ENCODE measurements at regions not wholly inside any gene's neighbourhood (a gene's known extent, or its start where the extent isn't known, plus 50 kb on each side); places are given as distances from the start of the nearest gene placed in this dataset.
A peak's percentile ranks its signal among the peaks of the same experiment; 100 is the strongest.
"Not testable (repeated sequence)": the region's sequence is repeated elsewhere in the genome, so short reads cannot be mapped to it uniquely, and the experiment has no call there.

GRCh38 chr14:52202151-52202550 lies 65.3 kb upstream of the PTGDR start:
- no peak for DNase-seq

- no peak for DNase-seq
Observed at GRCh38 chr14:52190337-52190931, 77.1 kb upstream of the PTGDR start.

DNA sequence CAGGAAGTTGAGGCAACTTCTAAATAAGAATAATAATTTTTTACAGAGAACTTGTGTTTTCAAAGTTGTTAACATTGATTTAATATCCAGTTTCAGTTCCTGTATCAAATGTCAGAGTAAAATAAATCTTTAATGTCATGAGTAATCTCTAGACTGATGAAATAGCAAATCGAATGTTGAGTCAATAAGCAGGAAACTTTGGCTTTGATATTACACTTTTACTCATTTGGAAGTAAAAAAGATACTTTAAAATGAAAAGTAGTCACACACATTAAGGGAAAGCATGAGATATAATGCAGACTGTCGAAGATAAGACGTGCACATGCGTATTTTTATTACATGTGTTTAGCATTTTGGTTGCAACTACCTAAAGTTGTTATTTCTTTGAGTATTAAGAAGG lies 78.2 kb upstream of the PTGDR start:
- no peak for DNase-seq

DNA sequence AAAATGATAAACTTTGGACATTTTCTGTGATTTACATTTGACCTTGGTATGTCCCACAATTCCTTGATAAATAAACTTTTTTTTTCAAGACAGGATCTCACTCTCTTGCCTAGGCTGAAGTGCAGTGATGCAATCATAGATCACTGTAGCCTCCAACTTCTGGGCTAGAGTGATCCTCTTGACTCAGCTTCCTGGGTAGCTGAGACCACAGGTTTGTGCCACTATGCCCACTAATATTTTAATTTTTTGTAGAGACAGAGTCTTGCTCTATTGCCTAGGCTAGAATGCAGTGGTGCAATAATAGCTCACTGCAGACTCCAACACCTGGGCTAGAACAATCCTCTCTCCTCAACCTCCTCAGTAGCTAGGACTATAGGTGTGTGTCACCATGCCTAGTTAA lies 79.1 kb upstream of the PTGDR start:
- no peak for DNase-seq

DNA sequence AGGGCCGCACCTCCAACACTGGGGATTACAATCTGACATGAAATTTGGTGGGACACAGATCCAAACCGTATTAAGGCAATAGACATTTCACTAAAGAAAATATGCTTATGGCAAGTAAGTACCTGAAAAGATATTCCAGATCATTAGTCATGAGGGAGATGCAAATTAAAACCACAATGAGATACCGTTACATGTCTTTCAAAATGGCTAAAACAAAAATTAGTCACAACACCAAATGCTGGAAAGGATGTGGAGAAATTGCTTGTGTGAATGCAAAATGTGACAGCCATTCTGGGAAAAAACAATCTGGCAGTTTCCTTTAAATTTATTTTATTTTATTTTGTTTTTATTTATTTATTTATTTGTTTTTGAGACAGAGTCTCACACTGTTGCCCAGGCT lies 82.3 kb upstream of the PTGDR start:
- no peak for DNase-seq

DNA sequence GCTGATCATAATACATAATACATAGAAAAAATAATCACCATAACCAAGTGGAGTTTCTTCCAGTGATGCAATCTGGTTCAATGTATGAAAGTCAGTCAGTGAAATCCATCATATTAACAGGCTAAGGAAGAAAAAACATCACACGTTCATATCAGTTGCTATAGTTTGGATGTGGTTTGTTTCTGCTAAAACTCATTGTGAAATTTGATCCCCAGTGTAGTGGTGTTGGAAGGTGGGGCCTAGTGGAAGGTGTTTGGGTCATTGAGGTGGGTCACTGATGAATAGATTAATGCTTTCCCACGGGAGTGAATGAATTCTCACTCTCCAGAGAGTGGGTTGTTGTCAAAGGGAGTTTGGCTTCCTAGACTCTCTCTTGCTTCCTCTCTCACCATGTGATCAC lies 84.6 kb upstream of the PTGDR start:
- DNase-seq = no peak

- DNase-seq = no peak
Observed at GRCh38 chr14:52179141-52179790, 88.2 kb upstream of the PTGDR start.

- DNase-seq = no peak
Observed at GRCh38 chr14:52175982-52176502, 91.5 kb upstream of the PTGDR start.

- DNase-seq = not testable (repeated sequence)
Observed at GRCh38 chr14:52171932-52172331, 95.6 kb upstream of the PTGDR start.

DNA sequence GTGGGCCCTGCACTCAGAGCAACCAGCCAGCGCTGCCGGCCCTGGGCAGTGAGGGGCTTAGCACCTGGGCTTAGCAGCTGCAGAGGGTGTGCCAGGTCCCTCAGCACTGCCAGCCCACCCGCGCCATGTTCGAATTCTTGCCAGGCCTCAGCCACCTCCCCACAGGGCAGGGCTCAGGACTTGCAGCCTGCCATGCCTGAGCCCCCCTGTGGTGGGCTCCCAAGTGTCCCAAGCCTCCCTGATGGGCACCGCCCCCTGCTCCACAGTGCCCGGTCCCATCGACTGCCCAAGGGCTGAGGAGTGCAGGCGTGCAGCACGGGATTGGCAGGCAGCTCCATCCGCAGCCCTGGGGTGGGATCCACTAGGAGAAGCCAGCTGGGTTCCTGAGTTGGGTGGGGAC lies 98.0 kb upstream of the NID2 start:
- no peak for DNase-seq

GRCh38 chr14:52155651-52156213 lies 86.9 kb upstream of the NID2 start:
- no peak for DNase-seq

DNA sequence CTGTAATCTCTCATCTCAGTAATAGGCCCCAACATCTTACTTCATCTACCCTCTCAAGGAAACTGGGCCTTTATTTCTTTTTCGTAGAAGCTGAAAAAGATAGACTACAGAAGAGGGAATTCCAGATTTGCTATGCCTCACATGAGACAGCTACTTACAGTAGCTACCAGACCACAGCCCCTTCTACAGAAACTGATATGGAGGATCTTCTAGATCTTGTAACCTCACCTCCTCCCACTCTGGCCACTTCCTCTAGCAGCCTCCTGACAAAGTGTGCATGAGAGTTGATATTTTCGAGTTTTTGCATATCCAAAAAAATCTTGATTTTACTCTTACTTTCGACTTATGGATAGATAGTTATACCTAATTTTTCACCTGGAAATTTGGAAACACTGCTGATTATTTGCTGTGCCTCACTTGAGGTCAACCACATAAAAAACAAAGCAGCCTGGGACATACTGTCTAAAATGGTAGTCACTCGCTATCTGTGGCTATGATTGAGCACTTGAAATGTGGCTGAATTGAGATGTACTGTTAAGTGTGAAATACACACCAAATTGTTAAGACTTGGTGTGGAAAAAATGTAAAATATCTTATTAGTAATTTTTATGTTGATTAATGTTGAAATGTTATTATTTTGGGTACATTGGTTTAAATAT lies 86.3 kb upstream of the NID2 start:
- DNase-seq = no peak

DNA sequence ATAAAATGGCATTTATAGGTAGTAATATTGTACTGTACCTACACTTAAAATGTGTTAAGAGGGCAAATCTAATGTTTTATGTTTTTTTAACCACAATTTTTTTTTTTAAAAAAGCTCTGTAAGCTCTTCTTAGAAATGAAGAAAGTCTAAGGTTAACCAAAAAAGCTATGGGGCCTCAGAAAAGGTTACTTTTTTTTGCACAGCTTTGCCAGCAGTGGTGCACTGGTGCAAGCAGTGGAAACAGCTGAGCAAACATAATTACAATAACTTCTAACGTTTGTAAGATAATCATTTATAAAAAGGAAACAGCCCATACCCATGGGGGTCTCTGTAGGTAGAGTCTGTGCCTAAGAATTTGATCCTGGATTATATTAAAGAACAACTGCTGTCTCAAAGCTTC lies 85.1 kb upstream of the NID2 start:
- DNase-seq = no peak

DNA sequence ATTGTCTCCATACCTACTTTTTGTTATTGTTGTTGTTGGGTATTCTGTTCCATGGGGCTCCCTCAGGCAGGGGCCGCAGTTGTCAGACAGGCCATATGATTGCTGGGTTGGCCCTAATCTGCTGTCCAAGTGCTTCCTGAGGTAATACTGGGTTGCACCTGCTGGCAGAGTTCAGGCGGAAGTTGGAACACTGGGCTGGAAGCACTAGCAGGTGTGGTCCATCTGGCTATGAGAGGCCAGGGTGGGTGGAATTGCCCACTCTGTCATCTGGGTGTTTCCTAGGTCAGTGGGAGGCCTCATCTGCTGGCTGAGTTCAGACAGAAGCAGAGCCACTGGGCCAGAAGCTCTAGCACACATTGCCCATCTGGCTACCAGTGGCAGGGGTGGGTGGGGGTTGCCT lies 81.3 kb upstream of the NID2 start:
- no peak for DNase-seq

DNA sequence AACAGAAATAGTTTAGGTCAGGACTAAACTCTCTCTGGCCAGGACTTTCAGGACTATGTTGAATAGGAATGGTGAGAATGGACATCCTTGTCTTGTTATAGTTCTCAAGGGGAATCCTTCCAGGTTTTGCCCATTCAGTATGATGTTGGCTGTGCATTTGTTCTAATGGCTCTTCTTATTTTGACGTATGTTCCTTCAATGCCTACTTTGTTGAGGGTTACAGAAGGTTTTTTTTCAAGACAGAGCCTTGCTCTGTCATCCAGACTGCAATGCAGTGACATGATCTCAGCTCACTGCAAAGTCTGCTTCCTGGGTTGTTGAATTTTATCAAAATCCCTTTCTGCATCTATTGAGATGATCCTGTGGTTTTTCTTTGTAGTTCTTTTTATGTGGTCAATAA lies 79.5 kb upstream of the NID2 start:
- DNase-seq = no peak

GRCh38 chr14:52146504-52146903 lies 77.6 kb upstream of the NID2 start:
- no peak for DNase-seq

- DNase-seq = not testable (repeated sequence)
Observed at GRCh38 chr14:52144099-52144498, 75.2 kb upstream of the NID2 start.

DNA sequence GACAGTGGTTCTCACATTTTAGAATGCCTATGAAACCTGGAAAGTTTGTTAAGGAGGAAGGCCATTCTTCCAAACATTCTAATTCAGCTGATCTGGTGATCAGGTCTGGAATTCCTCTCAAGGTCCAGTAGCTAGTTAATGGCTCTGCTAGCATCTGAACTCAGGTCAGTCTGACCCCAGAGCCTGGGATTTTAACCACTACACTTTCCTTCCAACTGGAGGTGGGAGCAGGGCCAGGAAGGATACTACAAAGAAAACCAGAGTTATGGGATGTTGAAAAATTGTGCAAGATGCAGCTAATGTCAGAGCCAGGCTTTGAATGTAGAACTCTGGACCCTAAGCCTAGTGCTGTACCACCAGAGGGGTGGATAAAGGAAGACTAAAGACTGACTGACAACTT lies 73.6 kb upstream of the NID2 start:
- DNase-seq = no peak

- peak; percentile 52 for DNase-seq
Observed at GRCh38 chr14:52131640-52132320, 62.9 kb upstream of the NID2 start.

GRCh38 chr14:52129721-52130120 lies 60.9 kb upstream of the NID2 start:
- no peak for DNase-seq

GRCh38 chr14:52125885-52126284 lies 57.0 kb upstream of the NID2 start:
- DNase-seq = no peak

DNA sequence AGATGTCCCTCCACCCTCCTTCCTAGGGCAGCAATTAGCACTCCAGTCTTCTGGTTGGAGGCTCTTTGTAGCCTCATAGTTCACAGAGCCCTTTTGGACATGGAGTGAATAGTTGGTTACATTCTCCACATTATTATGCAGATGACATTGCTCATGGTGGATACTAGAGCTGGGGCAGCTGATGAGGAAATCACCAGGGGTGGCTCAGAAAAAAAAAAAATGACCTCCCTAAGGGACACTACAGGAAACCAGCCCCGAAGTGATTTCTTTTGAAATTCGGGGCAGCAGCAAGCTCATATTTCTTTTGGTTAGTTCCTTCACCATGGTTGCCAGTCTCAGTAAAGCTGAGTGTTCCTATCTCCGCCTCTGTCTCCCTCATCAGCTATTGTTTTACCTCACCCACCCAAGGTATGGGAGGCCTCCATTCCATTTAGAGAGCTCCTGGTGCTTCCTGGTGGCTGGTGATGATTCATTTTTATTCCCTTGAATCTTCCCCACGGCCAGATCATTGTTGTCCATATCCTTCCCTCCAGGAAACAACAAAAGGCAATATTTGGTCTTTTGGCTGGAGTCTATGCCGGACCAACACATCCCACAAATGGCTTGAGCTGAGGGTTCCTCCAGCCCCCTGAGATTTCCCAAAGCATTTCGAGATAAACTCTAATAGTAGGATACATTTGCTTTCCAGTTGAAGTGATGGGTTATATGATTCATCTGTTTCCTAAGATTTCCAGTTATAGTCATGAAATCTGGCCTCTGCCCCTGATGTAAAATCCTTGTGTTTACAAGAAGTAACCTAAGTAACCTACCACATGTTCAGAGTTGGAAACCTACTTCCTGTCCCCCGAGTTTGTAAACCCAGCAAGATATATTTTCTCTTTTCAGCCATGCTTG lies 56.2 kb upstream of the NID2 start:
- DNase-seq = no peak

Measured in NCI-H446 treated with DMSO at 0.1 percent for 48 hours (cell line).